ENCODE measurements at regions not wholly inside any gene's neighbourhood (a gene's known extent, or its start where the extent isn't known, plus 50 kb on each side); places are given as distances from the start of the nearest gene placed in this dataset.

DNA sequence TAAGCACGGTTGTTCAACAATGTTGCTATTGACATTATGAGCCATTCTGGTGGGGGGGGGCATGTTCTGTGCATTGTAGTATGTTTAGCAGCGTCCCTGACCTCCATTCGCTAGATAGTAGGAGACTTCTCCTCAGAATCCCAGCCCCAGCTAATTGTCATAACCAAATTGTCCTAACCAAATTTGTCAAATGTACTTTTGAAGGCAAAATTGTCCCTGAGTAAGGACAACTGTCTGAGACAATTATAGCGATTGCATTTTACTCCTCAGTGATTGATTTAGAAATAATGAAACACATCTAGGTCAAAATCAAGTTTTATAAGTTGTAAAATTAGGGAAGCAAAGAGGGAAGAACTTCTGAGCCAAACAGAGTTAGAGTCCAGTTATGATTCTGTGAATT is 541.8 kb upstream of the CHORDC1 start:
- TF ChIP-seq, protein P1, sequence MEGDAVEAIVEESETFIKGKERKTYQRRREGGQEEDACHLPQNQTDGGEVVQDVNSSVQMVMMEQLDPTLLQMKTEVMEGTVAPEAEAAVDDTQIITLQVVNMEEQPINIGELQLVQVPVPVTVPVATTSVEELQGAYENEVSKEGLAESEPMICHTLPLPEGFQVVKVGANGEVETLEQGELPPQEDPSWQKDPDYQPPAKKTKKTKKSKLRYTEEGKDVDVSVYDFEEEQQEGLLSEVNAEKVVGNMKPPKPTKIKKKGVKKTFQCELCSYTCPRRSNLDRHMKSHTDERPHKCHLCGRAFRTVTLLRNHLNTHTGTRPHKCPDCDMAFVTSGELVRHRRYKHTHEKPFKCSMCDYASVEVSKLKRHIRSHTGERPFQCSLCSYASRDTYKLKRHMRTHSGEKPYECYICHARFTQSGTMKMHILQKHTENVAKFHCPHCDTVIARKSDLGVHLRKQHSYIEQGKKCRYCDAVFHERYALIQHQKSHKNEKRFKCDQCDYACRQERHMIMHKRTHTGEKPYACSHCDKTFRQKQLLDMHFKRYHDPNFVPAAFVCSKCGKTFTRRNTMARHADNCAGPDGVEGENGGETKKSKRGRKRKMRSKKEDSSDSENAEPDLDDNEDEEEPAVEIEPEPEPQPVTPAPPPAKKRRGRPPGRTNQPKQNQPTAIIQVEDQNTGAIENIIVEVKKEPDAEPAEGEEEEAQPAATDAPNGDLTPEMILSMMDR (IDR thresholded peaks at IDR 0.05) = no peak
- TF ChIP-seq POLR2AphosphoS5 (IDR thresholded peaks at IDR 0.05) = no peak
- no peak for TF ChIP-seq POLR2A (IDR thresholded peaks at IDR 0.05)
